ENCODE measurements at regions not wholly inside any gene's neighbourhood (a gene's known extent, or its start where the extent isn't known, plus 50 kb on each side); places are given as distances from the start of the nearest gene placed in this dataset.

GRCh38 chr11:33410086-33410765 is 153.0 kb downstream of the HIPK3 start:
- TF ChIP-seq CTCF (IDR thresholded peaks at IDR 0.05) (no peak), POLR2A (IDR thresholded peaks at IDR 0.05) (no peak)
